ENCODE measurements at regions not wholly inside any gene's neighbourhood (a gene's known extent, or its start where the extent isn't known, plus 50 kb on each side); places are given as distances from the start of the nearest gene placed in this dataset.

DNA sequence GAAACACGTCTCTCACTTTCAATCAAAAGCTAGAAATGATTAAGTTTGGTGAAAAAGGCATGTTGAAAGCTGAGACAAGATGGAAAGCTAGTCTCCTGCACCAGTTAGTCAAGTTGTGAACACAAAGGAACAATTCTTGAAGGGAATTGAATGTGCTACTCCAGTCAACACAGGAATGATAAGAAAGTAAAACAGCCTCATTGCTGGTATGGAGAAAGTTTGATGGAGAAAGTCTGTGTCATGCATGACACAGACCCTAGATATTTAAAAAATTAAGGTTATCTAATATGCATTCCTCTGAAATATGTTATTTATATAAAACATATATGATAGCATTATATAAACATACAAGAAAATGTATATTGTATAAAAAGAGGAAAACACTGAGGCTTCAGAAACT lies 699.4 kb upstream of the FZD8 start:
- WGBS (ENCODE audit: insufficient coverage, insufficient replicate concordance, low lambda C conversion rate, missing lambda C conversion rate): 8% methylated on average over 1 of the region's 1 CpG
- ChIA-PET SMC1A (ENCODE audit: uncharacterized antibody, unreplicated experiment) (no interaction called here), CTCF (interaction anchor here (0.6 kb wide), 1 partner anchor 445 kb away, joined by 3 read pairs; no protein-coding TSS in a partner anchor), RAD21 (ENCODE audit: unreplicated experiment) (no interaction called here), POLR2A (no interaction called here)
- intact Hi-C loops (cut with micrococcal nuclease; ENCODE audit: unreplicated experiment) (no loop called here), in situ Hi-C loops (cut with MboI) (no loop called here)
- H3K9ac ChIP-seq (ENCODE audit: control insufficient read depth, insufficient read depth, low read length): no peak overlapping the region
- H3K4me2 ChIP-seq (ENCODE audit: control insufficient read depth, insufficient read depth): no peak overlapping the region
- H3K36me3 ChIP-seq (ENCODE audit: control insufficient read depth in 2 of 2, insufficient read depth in 2 of 2, low read length in 1 of 2): no peaks in the 10 kb centered on the region
- H3K4me3 ChIP-seq: no peak overlapping the region
- no peak for ATAC-seq
- no peaks in the 10 kb centered on the region for H3K27me3 ChIP-seq (replicated peaks in 1 of 2; ENCODE audit: control insufficient read depth in 2 of 2, insufficient read depth in 2 of 2, low read length in 1 of 2)
- no peak overlapping the region for H2AFZ ChIP-seq (ENCODE audit: control insufficient read depth, low read depth, low read length)
- H3K4me1 ChIP-seq (ENCODE audit: control insufficient read depth, insufficient read depth, low read length): no peaks in the 10 kb centered on the region
- TF ChIP-seq RELA (IDR thresholded peaks at IDR 0.05; ENCODE audit: borderline replicate concordance, partially characterized antibody): no peak
- TF ChIP-seq PAX5 (IDR thresholded peaks at IDR 0.05; ENCODE audit: borderline replicate concordance, low read depth, low read length): no peak
- no peak for TF ChIP-seq ZNF207 (IDR thresholded peaks at IDR 0.05; ENCODE audit: borderline replicate concordance)
- TF ChIP-seq TCF3 (IDR thresholded peaks at IDR 0.05; ENCODE audit: borderline replicate concordance, insufficient read depth, low read depth, low read length): no peak
- TF ChIP-seq ASH2L (IDR thresholded peaks at IDR 0.05; ENCODE audit: borderline replicate concordance, low read depth): no peak
- TF ChIP-seq, protein P1, sequence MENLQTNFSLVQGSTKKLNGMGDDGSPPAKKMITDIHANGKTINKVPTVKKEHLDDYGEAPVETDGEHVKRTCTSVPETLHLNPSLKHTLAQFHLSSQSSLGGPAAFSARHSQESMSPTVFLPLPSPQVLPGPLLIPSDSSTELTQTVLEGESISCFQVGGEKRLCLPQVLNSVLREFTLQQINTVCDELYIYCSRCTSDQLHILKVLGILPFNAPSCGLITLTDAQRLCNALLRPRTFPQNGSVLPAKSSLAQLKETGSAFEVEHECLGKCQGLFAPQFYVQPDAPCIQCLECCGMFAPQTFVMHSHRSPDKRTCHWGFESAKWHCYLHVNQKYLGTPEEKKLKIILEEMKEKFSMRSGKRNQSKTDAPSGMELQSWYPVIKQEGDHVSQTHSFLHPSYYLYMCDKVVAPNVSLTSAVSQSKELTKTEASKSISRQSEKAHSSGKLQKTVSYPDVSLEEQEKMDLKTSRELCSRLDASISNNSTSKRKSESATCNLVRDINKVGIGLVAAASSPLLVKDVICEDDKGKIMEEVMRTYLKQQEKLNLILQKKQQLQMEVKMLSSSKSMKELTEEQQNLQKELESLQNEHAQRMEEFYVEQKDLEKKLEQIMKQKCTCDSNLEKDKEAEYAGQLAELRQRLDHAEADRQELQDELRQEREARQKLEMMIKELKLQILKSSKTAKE (IDR thresholded peaks at IDR 0.05; ENCODE audit: low read depth, poor library complexity, severe bottlenecking): no peak
- TF ChIP-seq, protein P2, sequence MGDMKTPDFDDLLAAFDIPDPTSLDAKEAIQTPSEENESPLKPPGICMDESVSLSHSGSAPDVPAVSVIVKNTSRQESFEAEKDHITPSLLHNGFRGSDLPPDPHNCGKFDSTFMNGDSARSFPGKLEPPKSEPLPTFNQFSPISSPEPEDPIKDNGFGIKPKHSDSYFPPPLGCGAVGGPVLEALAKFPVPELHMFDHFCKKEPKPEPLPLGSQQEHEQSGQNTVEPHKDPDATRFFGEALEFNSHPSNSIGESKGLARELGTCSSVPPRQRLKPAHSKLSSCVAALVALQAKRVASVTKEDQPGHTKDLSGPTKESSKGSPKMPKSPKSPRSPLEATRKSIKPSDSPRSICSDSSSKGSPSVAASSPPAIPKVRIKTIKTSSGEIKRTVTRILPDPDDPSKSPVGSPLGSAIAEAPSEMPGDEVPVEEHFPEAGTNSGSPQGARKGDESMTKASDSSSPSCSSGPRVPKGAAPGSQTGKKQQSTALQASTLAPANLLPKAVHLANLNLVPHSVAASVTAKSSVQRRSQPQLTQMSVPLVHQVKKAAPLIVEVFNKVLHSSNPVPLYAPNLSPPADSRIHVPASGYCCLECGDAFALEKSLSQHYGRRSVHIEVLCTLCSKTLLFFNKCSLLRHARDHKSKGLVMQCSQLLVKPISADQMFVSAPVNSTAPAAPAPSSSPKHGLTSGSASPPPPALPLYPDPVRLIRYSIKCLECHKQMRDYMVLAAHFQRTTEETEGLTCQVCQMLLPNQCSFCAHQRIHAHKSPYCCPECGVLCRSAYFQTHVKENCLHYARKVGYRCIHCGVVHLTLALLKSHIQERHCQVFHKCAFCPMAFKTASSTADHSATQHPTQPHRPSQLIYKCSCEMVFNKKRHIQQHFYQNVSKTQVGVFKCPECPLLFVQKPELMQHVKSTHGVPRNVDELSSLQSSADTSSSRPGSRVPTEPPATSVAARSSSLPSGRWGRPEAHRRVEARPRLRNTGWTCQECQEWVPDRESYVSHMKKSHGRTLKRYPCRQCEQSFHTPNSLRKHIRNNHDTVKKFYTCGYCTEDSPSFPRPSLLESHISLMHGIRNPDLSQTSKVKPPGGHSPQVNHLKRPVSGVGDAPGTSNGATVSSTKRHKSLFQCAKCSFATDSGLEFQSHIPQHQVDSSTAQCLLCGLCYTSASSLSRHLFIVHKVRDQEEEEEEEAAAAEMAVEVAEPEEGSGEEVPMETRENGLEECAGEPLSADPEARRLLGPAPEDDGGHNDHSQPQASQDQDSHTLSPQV (IDR thresholded peaks at IDR 0.05): no peak
- no peak for TF ChIP-seq EGR1 (IDR thresholded peaks at IDR 0.05; ENCODE audit: borderline replicate concordance in 1 of 2, low read depth in 2 of 2, low read length in 2 of 2)
- no peak for TF ChIP-seq ZZZ3 (IDR thresholded peaks at IDR 0.05; ENCODE audit: control insufficient read depth, insufficient read length, low read depth)
- no peak for TF ChIP-seq HDAC2 (IDR thresholded peaks at IDR 0.05)
- H3K9me3 ChIP-seq (replicated peaks; ENCODE audit: control insufficient read depth, insufficient read depth, low read length): no peaks in the 10 kb centered on the region
- no peak for FAIRE-seq
- no peak for DNase-seq (ENCODE audit: low read depth, low spot score)
- H3K79me2 ChIP-seq (ENCODE audit: control insufficient read depth, insufficient read depth, low read length): no peaks in the 10 kb centered on the region
- BruUV-seq (replicated peaks): no TSS peak
- H3K27ac ChIP-seq (ENCODE audit: control insufficient read depth, insufficient read depth): no peak overlapping the region
- H4K20me1 ChIP-seq (ENCODE audit: control insufficient read depth, insufficient read depth): no peaks in the 10 kb centered on the region
